Panc1 (cell line): ENCODE measurements at regions not wholly inside any gene's neighbourhood (a gene's known extent, or its start where the extent isn't known, plus 50 kb on each side); places are given as distances from the start of the nearest gene placed in this dataset.

ENCODE experiments used
- ATAC-seq: fragments of 200-7000 bp; cut with Tn5 transposase; 2 replicates; pipeline ENCODE4 v1.9.1; 2020; ENCODE audit warnings: mild to moderate bottlenecking, moderate library complexity
- BruUV-seq: library from RNA; stranded (reverse); fragments of 400-500 nt; replicated peaks from 2 replicates; lab custom pipeline; 2021; lab: Mats Ljungman, UMichigan
- CTCF ChIA-PET: fragments of 300-600 bp; sonication (Branson Sonifier 250); formaldehyde crosslinking; loops from one replicate; lab custom pipeline; 2022; ENCODE audit warnings: antibody characterized with exemption; lab: Charles Lee
- POLR2A ChIA-PET: fragments of 300-600 bp; sonication (Branson Sonifier 250); formaldehyde crosslinking; loops from one replicate; lab custom pipeline; 2022; ENCODE audit warnings: antibody characterized with exemption; lab: Charles Lee
- DNase-seq: peaks from one replicate; pipeline ENCODE4 v3.0.0-alpha.2; 2010; ENCODE audit warnings: low read depth, low spot score
- H3K27ac ChIP-seq: 2 replicates; pipeline ENCODE4 v1.5.1; 2011; ENCODE audit warnings: mild to moderate bottlenecking, low read length, inconsistent platforms
- H3K27me3 ChIP-seq: fragments of 200-500 bp; sonication (Bioruptor generic); 2 replicates; pipeline ENCODE4 v1.6.0; 2014; ENCODE audit warnings: low read length, inconsistent platforms; ENCODE audit not compliant: control insufficient read depth, insufficient read depth
- H3K36me3 ChIP-seq: fragments of 200-500 bp; sonication (Bioruptor generic); 2 replicates; pipeline ENCODE4 v1.5.1; 2014; ENCODE audit warnings: inconsistent platforms, mild to moderate bottlenecking, low read length, moderate library complexity; ENCODE audit not compliant: control insufficient read depth, insufficient read depth
- H3K4me1 ChIP-seq: 2 replicates; pipeline ENCODE4 v1.5.1; 2011; ENCODE audit warnings: inconsistent platforms, mild to moderate bottlenecking, low read length, moderate library complexity; ENCODE audit not compliant: control insufficient read depth, insufficient read depth
- H3K4me3 ChIP-seq, 2 experiments: 2 replicates each; pipeline ENCODE4 v1.5.1; 2011 to 2012; ENCODE audit warnings: low read depth in 2 of 2, low read length in 2 of 2, mild to moderate bottlenecking in 2 of 2, inconsistent platforms in 1 of 2, moderate library complexity in 1 of 2
- H3K9me3 ChIP-seq: fragments of 200-500 bp; sonication (Bioruptor generic); 2 replicates; pipeline ENCODE4 v1.5.1; 2014; ENCODE audit warnings: low read depth, mild to moderate bottlenecking, inconsistent platforms, low read length, moderate library complexity; ENCODE audit not compliant: control insufficient read depth, insufficient read depth
- POLR2AphosphoS5 ChIP-seq: IDR thresholded peaks from 2 replicates; pipeline ENCODE4 v1.6.1; 2012; ENCODE audit warnings: mild to moderate bottlenecking, low read depth, low read length, moderate library complexity
- REST ChIP-seq, 2 experiments: IDR thresholded peaks; 2 replicates each; pipeline ENCODE4 v1.6.1; 2011 to 2012; ENCODE audit warnings: low read depth in 2 of 2, control low read depth in 1 of 2, low read length in 1 of 2, mild to moderate bottlenecking in 1 of 2, moderate library complexity in 1 of 2; ENCODE audit not compliant: insufficient read depth in 1 of 2
- SIN3A ChIP-seq: IDR thresholded peaks from 2 replicates; pipeline ENCODE4 v1.6.1; 2012; ENCODE audit warnings: low read depth, mild to moderate bottlenecking, low read length, moderate library complexity, borderline replicate concordance; ENCODE audit not compliant: insufficient read depth
- TCF7L2 ChIP-seq: IDR thresholded peaks from 2 replicates; pipeline ENCODE4 v1.6.1; 2011; ENCODE audit warnings: mild to moderate bottlenecking, low read depth, low read length, inconsistent platforms
- in situ Hi-C: cut with HindIII; loops from 2 replicates; pipeline ENCODE4 v1.10.0; 2016; ENCODE audit warnings: low sequenced_read_pairs, low pct_unique_long_range_greater_than_20kb
- intact Hi-C: fragments of 100-400 bp; cut with micrococcal nuclease; formaldehyde crosslinking; loops from one replicate; pipeline ENCODE4 v1.10.0; 2022; ENCODE audit not compliant: unreplicated experiment
- TF ChIP-seq, protein P1 (sequence below): fragments of 450-650 bp; IDR thresholded peaks from 2 replicates; pipeline ENCODE4 v1.5.1; 2017; ENCODE audit warnings: mild to moderate bottlenecking

DNA sequence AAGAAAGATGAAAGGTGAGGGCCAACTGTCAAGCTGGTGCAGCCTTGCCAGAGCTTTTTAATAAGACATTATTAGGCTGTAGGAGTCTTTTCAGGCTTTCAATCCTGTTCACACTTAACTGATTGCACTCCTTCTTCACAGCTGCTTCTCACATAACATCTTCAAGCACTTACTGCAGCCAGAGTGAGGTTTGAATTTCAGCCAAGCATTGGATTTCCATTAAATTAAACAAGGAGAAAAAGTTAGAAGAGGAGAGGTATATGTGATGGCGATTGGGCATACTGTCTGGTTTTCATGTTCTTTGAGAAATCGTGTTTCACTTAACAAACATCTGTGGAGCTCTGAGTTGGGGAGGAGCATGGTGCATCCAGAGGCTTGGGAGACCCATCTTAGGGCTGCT lies 392.8 kb upstream of the LRRC3B start:
- no peak for TF ChIP-seq REST (IDR thresholded peaks at IDR 0.05; ENCODE audit: insufficient read depth in 1 of 2, low read depth in 2 of 2, low read length in 1 of 2)
- TF ChIP-seq, protein P1, sequence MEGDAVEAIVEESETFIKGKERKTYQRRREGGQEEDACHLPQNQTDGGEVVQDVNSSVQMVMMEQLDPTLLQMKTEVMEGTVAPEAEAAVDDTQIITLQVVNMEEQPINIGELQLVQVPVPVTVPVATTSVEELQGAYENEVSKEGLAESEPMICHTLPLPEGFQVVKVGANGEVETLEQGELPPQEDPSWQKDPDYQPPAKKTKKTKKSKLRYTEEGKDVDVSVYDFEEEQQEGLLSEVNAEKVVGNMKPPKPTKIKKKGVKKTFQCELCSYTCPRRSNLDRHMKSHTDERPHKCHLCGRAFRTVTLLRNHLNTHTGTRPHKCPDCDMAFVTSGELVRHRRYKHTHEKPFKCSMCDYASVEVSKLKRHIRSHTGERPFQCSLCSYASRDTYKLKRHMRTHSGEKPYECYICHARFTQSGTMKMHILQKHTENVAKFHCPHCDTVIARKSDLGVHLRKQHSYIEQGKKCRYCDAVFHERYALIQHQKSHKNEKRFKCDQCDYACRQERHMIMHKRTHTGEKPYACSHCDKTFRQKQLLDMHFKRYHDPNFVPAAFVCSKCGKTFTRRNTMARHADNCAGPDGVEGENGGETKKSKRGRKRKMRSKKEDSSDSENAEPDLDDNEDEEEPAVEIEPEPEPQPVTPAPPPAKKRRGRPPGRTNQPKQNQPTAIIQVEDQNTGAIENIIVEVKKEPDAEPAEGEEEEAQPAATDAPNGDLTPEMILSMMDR, result no peak
- Histone ChIP-seq H3K27me3 (no peaks in the 10 kb centered on the region), H3K36me3 (no peaks in the 10 kb centered on the region), H3K9me3 (no peaks in the 10 kb centered on the region), H3K4me1 (no peaks in the 10 kb centered on the region), H3K27ac (no peak overlapping the region), H3K4me3 (no peak overlapping the region)
- CTCF ChIA-PET, result no interaction called here
- DNase-seq (no peak), ATAC-seq (no peak)
- no TSS peak for BruUV-seq
- POLR2A ChIA-PET, result no interaction called here
- in situ Hi-C loops, result no loop called here
- intact Hi-C loops, result no loop called here

DNA sequence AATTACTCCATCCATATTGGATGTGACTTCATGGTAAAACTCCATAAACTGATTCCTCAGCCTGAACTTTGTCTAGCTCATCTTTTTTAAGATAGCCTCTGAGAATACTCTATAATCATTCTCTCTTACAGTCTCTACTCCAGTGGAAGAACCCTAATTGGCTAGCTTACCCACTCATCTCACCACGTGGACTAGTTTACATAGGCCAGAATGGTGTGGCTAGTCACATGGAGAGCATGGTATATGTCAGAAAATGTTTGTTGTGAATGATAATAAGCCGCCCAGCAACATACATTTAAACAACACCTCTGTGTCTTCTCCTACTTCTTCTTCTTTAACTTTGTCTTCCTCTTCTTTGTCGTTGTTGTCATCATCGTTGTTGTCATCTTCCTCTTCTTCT lies 389.2 kb upstream of the LRRC3B start:
- ChIA-PET POLR2A (no interaction called here), CTCF (no interaction called here)
- no peak for ATAC-seq
- H3K27me3 ChIP-seq, result no peaks in the 10 kb centered on the region
- BruUV-seq, result no TSS peak
- TF ChIP-seq SIN3A (no peak), POLR2AphosphoS5 (no peak), REST (IDR thresholded peaks at IDR 0.05; ENCODE audit: insufficient read depth in 1 of 2, low read depth in 2 of 2, low read length in 1 of 2) (no peak), TCF7L2 (no peak)
- TF ChIP-seq, protein P1, result no peak
- H3K27ac ChIP-seq, result no peak overlapping the region
- no peaks in the 10 kb centered on the region for H3K36me3 ChIP-seq
- intact Hi-C loops, result no loop called here
- no peak for DNase-seq
- in situ Hi-C loops, result no loop called here
- H3K4me3 ChIP-seq, result no peak overlapping the region
- no peaks in the 10 kb centered on the region for H3K9me3 ChIP-seq
- no peaks in the 10 kb centered on the region for H3K4me1 ChIP-seq
